LNCaP clone FGC (cell line): ENCODE measurements at regions not wholly inside any gene's neighbourhood (a gene's known extent, or its start where the extent isn't known, plus 50 kb on each side); places are given as distances from the start of the nearest gene placed in this dataset.

Experiments used
- DNase-seq: peaks from one replicate; pipeline ENCODE4 v3.0.0-alpha.2; 2011; ENCODE audit warnings: low read depth
- H3K4me3 ChIP-seq: 2 replicates; pipeline ENCODE4 v1.5.1; 2011; ENCODE audit warnings: mild to moderate bottlenecking, low read depth, low read length, control low read depth
- TF ChIP-seq, protein P1 (sequence below): IDR thresholded peaks from 2 replicates; pipeline ENCODE4 v1.5.1; 2012; ENCODE audit warnings: mild to moderate bottlenecking; ENCODE audit not compliant: control insufficient read depth, insufficient read depth; ENCODE audit errors: extremely low read depth

DNA sequence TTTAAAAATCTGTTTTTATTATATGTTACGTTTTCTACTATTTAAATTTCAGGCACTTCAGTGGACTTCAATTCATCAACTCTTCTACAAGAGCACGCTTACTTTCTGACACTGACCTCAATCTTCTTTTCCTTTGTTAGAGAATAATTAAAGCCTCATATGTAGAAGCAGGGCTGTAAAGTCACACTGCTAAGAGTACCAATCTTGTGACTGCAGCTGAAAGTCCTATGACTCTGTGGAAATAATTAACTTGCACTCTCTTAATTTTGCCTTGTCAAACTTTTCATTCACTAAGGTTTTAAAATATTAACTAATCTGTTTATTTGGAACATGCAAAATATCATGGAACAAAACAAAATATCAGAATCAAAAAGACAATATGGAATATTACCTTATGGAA, 498.1 kb downstream of the PCDH10 start:
- TF ChIP-seq, protein P1, sequence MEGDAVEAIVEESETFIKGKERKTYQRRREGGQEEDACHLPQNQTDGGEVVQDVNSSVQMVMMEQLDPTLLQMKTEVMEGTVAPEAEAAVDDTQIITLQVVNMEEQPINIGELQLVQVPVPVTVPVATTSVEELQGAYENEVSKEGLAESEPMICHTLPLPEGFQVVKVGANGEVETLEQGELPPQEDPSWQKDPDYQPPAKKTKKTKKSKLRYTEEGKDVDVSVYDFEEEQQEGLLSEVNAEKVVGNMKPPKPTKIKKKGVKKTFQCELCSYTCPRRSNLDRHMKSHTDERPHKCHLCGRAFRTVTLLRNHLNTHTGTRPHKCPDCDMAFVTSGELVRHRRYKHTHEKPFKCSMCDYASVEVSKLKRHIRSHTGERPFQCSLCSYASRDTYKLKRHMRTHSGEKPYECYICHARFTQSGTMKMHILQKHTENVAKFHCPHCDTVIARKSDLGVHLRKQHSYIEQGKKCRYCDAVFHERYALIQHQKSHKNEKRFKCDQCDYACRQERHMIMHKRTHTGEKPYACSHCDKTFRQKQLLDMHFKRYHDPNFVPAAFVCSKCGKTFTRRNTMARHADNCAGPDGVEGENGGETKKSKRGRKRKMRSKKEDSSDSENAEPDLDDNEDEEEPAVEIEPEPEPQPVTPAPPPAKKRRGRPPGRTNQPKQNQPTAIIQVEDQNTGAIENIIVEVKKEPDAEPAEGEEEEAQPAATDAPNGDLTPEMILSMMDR = no peak
- DNase-seq = no peak
- H3K4me3 ChIP-seq = no peak overlapping the region

DNA sequence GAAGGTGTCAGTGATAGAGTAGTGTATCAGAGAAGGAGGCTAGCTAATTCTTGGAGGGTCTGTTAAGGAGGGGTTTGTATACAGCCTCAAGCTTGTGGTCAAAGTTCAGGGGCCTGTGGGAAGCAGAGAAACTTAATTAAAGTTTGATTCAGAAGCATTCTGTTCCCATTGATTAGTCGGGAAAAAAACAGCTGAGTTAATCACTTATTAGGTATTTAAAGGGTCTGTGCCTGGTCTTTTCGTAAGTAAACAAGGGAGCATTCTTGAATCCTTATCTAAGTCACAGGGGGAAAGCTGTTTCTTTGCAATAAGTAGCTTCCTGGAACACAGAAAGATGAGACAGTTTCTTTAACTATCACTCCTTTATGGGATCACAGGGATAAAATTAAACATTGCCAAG, 492.1 kb downstream of the PCDH10 start:
- H3K4me3 ChIP-seq = no peak overlapping the region
- no peak for DNase-seq
- TF ChIP-seq, protein P1 = no peak

DNA sequence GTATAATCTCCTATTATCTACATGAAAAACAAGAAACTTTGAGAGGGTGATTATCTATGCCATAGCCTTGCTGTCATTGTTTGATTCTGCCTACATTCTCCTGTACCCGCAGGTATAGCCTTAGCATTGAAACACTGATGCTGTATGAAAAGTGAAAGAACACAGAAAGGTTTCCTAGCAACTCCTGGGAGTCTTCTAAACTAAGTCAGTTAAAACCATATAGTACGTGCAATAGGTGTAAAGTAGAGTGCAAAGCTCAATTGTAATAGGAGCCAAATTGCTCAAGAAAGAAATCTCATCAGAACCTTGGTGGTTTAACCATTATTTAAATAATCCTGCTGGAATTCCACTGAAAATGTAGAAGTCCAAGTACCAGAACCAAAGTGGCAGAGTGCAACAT, 489.7 kb downstream of the PCDH10 start:
- no peak for DNase-seq
- TF ChIP-seq, protein P1 = no peak
- no peak overlapping the region for H3K4me3 ChIP-seq

DNA sequence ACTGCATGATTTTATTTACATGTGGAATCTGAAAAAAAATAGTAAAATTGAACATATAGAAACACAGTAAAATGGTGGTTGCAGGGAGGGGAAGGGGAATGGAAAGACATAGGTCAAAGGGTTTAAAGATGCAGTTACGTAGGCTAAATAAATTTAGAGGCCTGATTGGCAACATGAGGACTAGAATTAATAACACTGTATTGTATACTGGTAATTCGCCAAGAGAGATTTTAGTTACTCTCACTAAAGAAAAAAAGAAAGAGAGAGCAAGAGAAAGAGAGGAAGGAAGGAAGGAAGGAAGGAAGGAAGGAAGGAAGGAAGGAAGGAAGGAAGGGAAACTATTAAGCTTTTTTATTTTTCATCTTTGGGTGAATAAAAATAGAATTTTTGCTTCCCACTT, 488.1 kb downstream of the PCDH10 start:
- H3K4me3 ChIP-seq = no peak overlapping the region
- TF ChIP-seq, protein P1 = no peak
- no peak for DNase-seq

DNA sequence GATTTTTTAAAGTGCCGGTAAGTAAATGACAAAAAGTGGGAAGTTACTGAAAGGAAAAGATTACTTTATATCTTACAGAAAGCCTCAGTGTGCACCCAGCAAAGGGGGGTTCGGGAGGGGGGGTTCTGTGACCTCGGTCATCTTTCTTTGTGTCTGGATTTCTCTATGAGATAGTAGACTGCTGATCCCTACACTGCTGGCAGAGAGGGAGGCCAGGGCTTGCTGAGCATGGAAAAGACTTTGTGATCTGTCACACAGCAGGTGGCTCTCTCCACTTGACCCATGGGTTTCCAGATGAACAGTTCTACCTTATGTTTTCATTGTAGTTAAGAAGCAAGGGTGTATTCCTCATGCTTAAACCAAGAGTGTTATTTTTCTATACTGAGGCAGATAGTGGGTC, 475.6 kb downstream of the PCDH10 start:
- H3K4me3 ChIP-seq = no peak overlapping the region
- no peak for DNase-seq
- TF ChIP-seq, protein P1 = peak; percentile 22; the same call in 1 of the 2 replicates

DNA sequence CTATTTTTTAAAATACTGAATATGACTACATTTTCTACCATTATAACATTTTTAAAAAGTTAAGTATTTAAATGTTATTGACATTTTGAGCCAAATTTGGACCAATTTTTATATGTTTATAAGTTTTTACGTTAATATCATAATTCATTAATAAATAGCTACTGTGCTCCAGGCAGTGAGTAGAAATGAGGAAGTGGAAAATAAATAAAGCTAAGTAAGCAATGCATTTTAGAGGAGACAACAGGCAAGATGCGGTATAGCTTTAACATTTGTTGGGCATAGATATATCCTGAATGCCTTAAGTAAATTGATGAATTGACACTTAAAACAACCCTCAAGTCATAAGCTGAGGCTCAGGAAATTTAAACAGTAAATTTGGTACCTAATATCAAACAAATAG, 474.8 kb downstream of the PCDH10 start:
- TF ChIP-seq, protein P1 = no peak
- no peak for DNase-seq
- H3K4me3 ChIP-seq = no peak overlapping the region

DNA sequence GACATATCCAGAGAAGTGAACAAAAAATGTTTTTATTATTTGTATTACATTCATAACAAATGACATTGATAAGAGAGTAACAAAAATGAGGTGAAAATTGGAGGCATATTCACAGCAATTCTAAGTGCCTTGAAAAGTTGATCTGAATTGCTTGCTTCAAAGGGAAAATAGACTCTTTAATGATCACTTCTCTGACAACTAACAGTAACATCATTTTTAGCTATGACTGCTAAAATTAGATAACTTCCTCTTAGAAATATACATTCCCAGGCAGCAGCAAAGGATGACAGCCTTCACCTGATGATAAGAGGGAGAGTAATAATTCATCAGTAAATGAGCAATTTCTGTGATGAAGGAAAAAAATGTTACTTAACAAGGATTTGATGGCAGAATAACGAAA, 472.5 kb downstream of the PCDH10 start:
- TF ChIP-seq, protein P1 = no peak
- DNase-seq = no peak

More for the DNA sequence above, 472.5 kb downstream of the PCDH10 start:
- no peak overlapping the region for H3K4me3 ChIP-seq
